ENCODE measurements at regions not wholly inside any gene's neighbourhood (a gene's known extent, or its start where the extent isn't known, plus 50 kb on each side); places are given as distances from the start of the nearest gene placed in this dataset.

- intact Hi-C loops (cut with DNase I, micrococcal nuclease): no loop called here
- ATAC-seq: no peak
Measured at GRCh38 chr10:58451193-58451889, 61.3 kb upstream of the BICC1 start.

GRCh38 chr10:58453105-58453504 lies 59.6 kb upstream of the BICC1 start:
- ATAC-seq (no peak), DNase-seq (no peak)
- intact Hi-C loops (cut with DNase I, micrococcal nuclease): no loop called here

More at GRCh38 chr10:58451193-58451889, 61.3 kb upstream of the BICC1 start:
- no peak for DNase-seq

GRCh38 chr10:58456179-58456578 lies 56.5 kb upstream of the BICC1 start:
- no peak for ATAC-seq
- DNase-seq: no peak
- intact Hi-C loops (cut with DNase I, micrococcal nuclease): no loop called here

- ATAC-seq: no peak
- intact Hi-C loops (cut with DNase I, micrococcal nuclease): no loop called here
Measured at GRCh38 chr10:58457761-58458616, 54.7 kb upstream of the BICC1 start.

GRCh38 chr10:58459069-58459468 lies 53.6 kb upstream of the BICC1 start:
- DNase-seq (no peak), ATAC-seq (no peak)
- intact Hi-C loops (cut with DNase I, micrococcal nuclease): no loop called here

More at GRCh38 chr10:58457761-58458616, 54.7 kb upstream of the BICC1 start:
- peak in 1 of 2 donors; percentile 30 for DNase-seq

GRCh38 chr10:58460157-58460556 lies 52.5 kb upstream of the BICC1 start:
- DNase-seq (no peak), ATAC-seq (no peak)
- intact Hi-C loops (cut with DNase I, micrococcal nuclease): no loop called here

GRCh38 chr10:58462863-58463507 lies 49.7 kb upstream of the BICC1 start:
- ATAC-seq (no peak), DNase-seq (no peak)
- intact Hi-C loops (cut with DNase I, micrococcal nuclease): no loop called here
